HG02798 (cell line): ENCODE measurements at regions not wholly inside any gene's neighbourhood (a gene's known extent, or its start where the extent isn't known, plus 50 kb on each side); places are given as distances from the start of the nearest gene placed in this dataset.
A peak's percentile ranks its signal among the peaks of the same experiment; 100 is the strongest.
"Not testable (repeated sequence)": the region's sequence is repeated elsewhere in the genome, so short reads cannot be mapped to it uniquely, and the experiment has no call there.

Experiments
- ATAC-seq: cut with Tn5 transposase; IDR thresholded peaks from one replicate; pipeline ENCODE4 v1.9.1; 2021; ENCODE audit warnings: mild to moderate bottlenecking; ENCODE audit not compliant: unreplicated experiment, poor library complexity

- no peak for ATAC-seq
These were observed 177.3 kb downstream of the BANP start for GRCh38 chr16:88128556-88128955.

- ATAC-seq: not testable (repeated sequence)
These were observed 177.9 kb downstream of the BANP start for GRCh38 chr16:88129133-88129532.

GRCh38 chr16:88130016-88130415 is 178.8 kb downstream of the BANP start:
- no peak for ATAC-seq

GRCh38 chr16:88130681-88131080 is 179.4 kb downstream of the BANP start:
- ATAC-seq: no peak

GRCh38 chr16:88131256-88131655 is 180.0 kb downstream of the BANP start:
- ATAC-seq: no peak

- ATAC-seq: no peak
These were observed 180.7 kb downstream of the BANP start for GRCh38 chr16:88131966-88132365.

- no peak for ATAC-seq
These were observed 181.7 kb downstream of the BANP start for GRCh38 chr16:88132836-88133506.

- no peak for ATAC-seq
These were observed 182.2 kb downstream of the BANP start for GRCh38 chr16:88133507-88133843.

GRCh38 chr16:88134172-88134898 is 183.1 kb downstream of the BANP start:
- ATAC-seq: not testable (repeated sequence)

- ATAC-seq: not testable (repeated sequence)
These were observed 183.9 kb downstream of the BANP start for GRCh38 chr16:88134899-88135682.

- not testable (repeated sequence) for ATAC-seq
These were observed 185.0 kb downstream of the BANP start for GRCh38 chr16:88136211-88136713.

- ATAC-seq: not testable (repeated sequence)
These were observed 185.7 kb downstream of the BANP start for GRCh38 chr16:88136939-88137338.

- not testable (repeated sequence) for ATAC-seq
These were observed 187.9 kb downstream of the BANP start for GRCh38 chr16:88139141-88139540.

GRCh38 chr16:88140195-88140594 is 189.0 kb downstream of the BANP start:
- ATAC-seq: peak; percentile 60

- ATAC-seq: no peak
These were observed 190.3 kb downstream of the BANP start for GRCh38 chr16:88141580-88141979.

- ATAC-seq: not testable (repeated sequence)
These were observed 191.1 kb downstream of the BANP start for GRCh38 chr16:88142056-88142935.

- ATAC-seq: not testable (repeated sequence)
These were observed 192.1 kb downstream of the BANP start for GRCh38 chr16:88143122-88144027.

- no peak for ATAC-seq
These were observed 192.8 kb downstream of the BANP start for GRCh38 chr16:88144028-88144511.

- not testable (repeated sequence) for ATAC-seq
These were observed 194.1 kb downstream of the BANP start for GRCh38 chr16:88145376-88145775.
